ENCODE measurements at regions not wholly inside any gene's neighbourhood (a gene's known extent, or its start where the extent isn't known, plus 50 kb on each side); places are given as distances from the start of the nearest gene placed in this dataset.
"Not testable (repeated sequence)": the region's sequence is repeated elsewhere in the genome, so short reads cannot be mapped to it uniquely, and the experiment has no call there.

GRCh38 chrX:77114501-77114900 is 332.7 kb upstream of the FGF16 start:
- DNase-seq (ENCODE audit: low spot score): no peak
- Mint-ChIP-seq H3K27me3 (ENCODE audit: insufficient read depth) (no peaks in the 10 kb centered on the region), H3K36me3 (ENCODE audit: low read depth) (no peaks in the 10 kb centered on the region), H3K4me3 (no peak overlapping the region), H3K27ac (no peak overlapping the region), H3K9me3 (no peaks in the 10 kb centered on the region), H3K4me1 (ENCODE audit: low read depth) (no peaks in the 10 kb centered on the region)
- intact Hi-C loops (cut with micrococcal nuclease): no loop called here

GRCh38 chrX:77118686-77119085 is 328.5 kb upstream of the FGF16 start:
- Mint-ChIP-seq H3K4me1 (ENCODE audit: low read depth) (no peaks in the 10 kb centered on the region), H3K9me3 (peaks cover 6% of the 10 kb centered on the region), H3K4me3 (no peak overlapping the region), H3K27me3 (ENCODE audit: insufficient read depth) (no peaks in the 10 kb centered on the region), H3K36me3 (ENCODE audit: low read depth) (no peaks in the 10 kb centered on the region), H3K27ac (no peak overlapping the region)
- no peak for DNase-seq (ENCODE audit: low spot score)
- intact Hi-C loops (cut with micrococcal nuclease): no loop called here

- intact Hi-C loops (cut with micrococcal nuclease): no loop called here
Observed at GRCh38 chrX:77119706-77120105, 327.5 kb upstream of the FGF16 start.

GRCh38 chrX:77123917-77124316 is 323.3 kb upstream of the FGF16 start:
- intact Hi-C loops (cut with micrococcal nuclease); H3K36me3 Mint-ChIP-seq (ENCODE audit: low read depth); H3K4me1 Mint-ChIP-seq (ENCODE audit: low read depth): not testable (repeated sequence)

More at GRCh38 chrX:77119706-77120105, 327.5 kb upstream of the FGF16 start:
- Mint-ChIP-seq H3K9me3 (peaks cover 6% of the 10 kb centered on the region), H3K4me3 (no peak overlapping the region), H3K4me1 (ENCODE audit: low read depth) (no peaks in the 10 kb centered on the region), H3K27ac (no peak overlapping the region), H3K27me3 (ENCODE audit: insufficient read depth) (no peaks in the 10 kb centered on the region), H3K36me3 (ENCODE audit: low read depth) (no peaks in the 10 kb centered on the region)
- DNase-seq (ENCODE audit: low spot score): no peak

GRCh38 chrX:77127571-77127970 is 319.6 kb upstream of the FGF16 start:
- H3K27me3 Mint-ChIP-seq (ENCODE audit: insufficient read depth); H3K27ac Mint-ChIP-seq; H3K36me3 Mint-ChIP-seq (ENCODE audit: low read depth); H3K4me3 Mint-ChIP-seq; H3K4me1 Mint-ChIP-seq (ENCODE audit: low read depth); H3K9me3 Mint-ChIP-seq; DNase-seq (ENCODE audit: low spot score); intact Hi-C loops (cut with micrococcal nuclease): not testable (repeated sequence)

More at GRCh38 chrX:77123917-77124316, 323.3 kb upstream of the FGF16 start:
- not testable (repeated sequence) for H3K27me3 Mint-ChIP-seq (ENCODE audit: insufficient read depth); H3K9me3 Mint-ChIP-seq; DNase-seq (ENCODE audit: low spot score); H3K4me3 Mint-ChIP-seq; H3K27ac Mint-ChIP-seq

- no peak for DNase-seq (ENCODE audit: low spot score)
- intact Hi-C loops (cut with micrococcal nuclease): no loop called here
- Mint-ChIP-seq H3K9me3 (peaks cover 3% of the 10 kb centered on the region), H3K27ac (no peak overlapping the region), H3K36me3 (ENCODE audit: low read depth) (no peaks in the 10 kb centered on the region), H3K4me1 (ENCODE audit: low read depth) (no peaks in the 10 kb centered on the region), H3K4me3 (no peak overlapping the region), H3K27me3 (ENCODE audit: insufficient read depth) (no peaks in the 10 kb centered on the region)
Observed at GRCh38 chrX:77143907-77144306, 303.3 kb upstream of the FGF16 start.

GRCh38 chrX:77160301-77160700 is 286.9 kb upstream of the FGF16 start:
- H3K9me3 Mint-ChIP-seq: peaks cover 6% of the 10 kb centered on the region
- no peak overlapping the region for H3K27ac Mint-ChIP-seq
- intact Hi-C loops (cut with micrococcal nuclease): no loop called here
- H3K4me1 Mint-ChIP-seq (ENCODE audit: low read depth): no peaks in the 10 kb centered on the region
- H3K36me3 Mint-ChIP-seq (ENCODE audit: low read depth): no peaks in the 10 kb centered on the region
- H3K4me3 Mint-ChIP-seq: no peak overlapping the region
- DNase-seq (ENCODE audit: low spot score): no peak
- no peaks in the 10 kb centered on the region for H3K27me3 Mint-ChIP-seq (ENCODE audit: insufficient read depth)

GRCh38 chrX:77162777-77163176 is 284.4 kb upstream of the FGF16 start:
- Mint-ChIP-seq H3K9me3 (peaks cover 3% of the 10 kb centered on the region), H3K27ac (no peak overlapping the region)

GRCh38 chrX:77167993-77168392 is 279.2 kb upstream of the FGF16 start:
- DNase-seq (ENCODE audit: low spot score): no peak
- H3K36me3 Mint-ChIP-seq (ENCODE audit: low read depth): no peaks in the 10 kb centered on the region
- H3K27ac Mint-ChIP-seq: no peak overlapping the region
- H3K4me1 Mint-ChIP-seq (ENCODE audit: low read depth): no peaks in the 10 kb centered on the region
- H3K9me3 Mint-ChIP-seq: no peaks in the 10 kb centered on the region
- intact Hi-C loops (cut with micrococcal nuclease): no loop called here
- no peaks in the 10 kb centered on the region for H3K27me3 Mint-ChIP-seq (ENCODE audit: insufficient read depth)
- H3K4me3 Mint-ChIP-seq: no peak overlapping the region

More at GRCh38 chrX:77162777-77163176, 284.4 kb upstream of the FGF16 start:
- DNase-seq (ENCODE audit: low spot score): no peak
- Mint-ChIP-seq H3K4me3 (no peak overlapping the region), H3K4me1 (ENCODE audit: low read depth) (no peaks in the 10 kb centered on the region), H3K27me3 (ENCODE audit: insufficient read depth) (no peaks in the 10 kb centered on the region), H3K36me3 (ENCODE audit: low read depth) (no peaks in the 10 kb centered on the region)
- intact Hi-C loops (cut with micrococcal nuclease): no loop called here

GRCh38 chrX:77174680-77175519 is 272.3 kb upstream of the FGF16 start:
- Mint-ChIP-seq H3K27me3 (ENCODE audit: insufficient read depth) (no peaks in the 10 kb centered on the region), H3K27ac (no peak overlapping the region), H3K36me3 (ENCODE audit: low read depth) (no peaks in the 10 kb centered on the region), H3K4me3 (no peak overlapping the region), H3K9me3 (peaks cover 4% of the 10 kb centered on the region), H3K4me1 (ENCODE audit: low read depth) (no peaks in the 10 kb centered on the region)
- intact Hi-C loops (cut with micrococcal nuclease): no loop called here
- DNase-seq (ENCODE audit: low spot score): no peak

GRCh38 chrX:77200663-77201062 is 246.5 kb upstream of the FGF16 start:
- H3K9me3 Mint-ChIP-seq: peaks cover 12% of the 10 kb centered on the region
- no peak for DNase-seq (ENCODE audit: low spot score)
- H3K27me3 Mint-ChIP-seq (ENCODE audit: insufficient read depth): no peaks in the 10 kb centered on the region
- no peak overlapping the region for H3K4me3 Mint-ChIP-seq
- H3K4me1 Mint-ChIP-seq (ENCODE audit: low read depth): no peaks in the 10 kb centered on the region
- intact Hi-C loops (cut with micrococcal nuclease): no loop called here
- H3K27ac Mint-ChIP-seq: no peak overlapping the region
- H3K36me3 Mint-ChIP-seq (ENCODE audit: low read depth): no peaks in the 10 kb centered on the region

GRCh38 chrX:77223046-77223445 is 224.1 kb upstream of the FGF16 start:
- no peaks in the 10 kb centered on the region for H3K27me3 Mint-ChIP-seq (ENCODE audit: insufficient read depth)
- H3K36me3 Mint-ChIP-seq (ENCODE audit: low read depth): no peaks in the 10 kb centered on the region
- intact Hi-C loops (cut with micrococcal nuclease): no loop called here
- H3K9me3 Mint-ChIP-seq: no peaks in the 10 kb centered on the region
- no peak overlapping the region for H3K27ac Mint-ChIP-seq
- H3K4me1 Mint-ChIP-seq (ENCODE audit: low read depth): no peaks in the 10 kb centered on the region
- no peak for DNase-seq (ENCODE audit: low spot score)
- H3K4me3 Mint-ChIP-seq: no peak overlapping the region

- intact Hi-C loops (cut with micrococcal nuclease): no loop called here
- Mint-ChIP-seq H3K4me1 (ENCODE audit: low read depth) (no peaks in the 10 kb centered on the region), H3K9me3 (peaks cover 22% of the 10 kb centered on the region), H3K4me3 (no peak overlapping the region), H3K27me3 (ENCODE audit: insufficient read depth) (no peaks in the 10 kb centered on the region), H3K36me3 (ENCODE audit: low read depth) (no peaks in the 10 kb centered on the region), H3K27ac (no peak overlapping the region)
- no peak for DNase-seq (ENCODE audit: low spot score)
Observed at GRCh38 chrX:77264490-77264889, 182.7 kb upstream of the FGF16 start.

GRCh38 chrX:77275392-77275791 is 171.8 kb upstream of the FGF16 start:
- no peak overlapping the region for H3K4me3 Mint-ChIP-seq
- no peak for DNase-seq (ENCODE audit: low spot score)
- H3K27ac Mint-ChIP-seq: no peak overlapping the region
- intact Hi-C loops (cut with micrococcal nuclease): no loop called here
- H3K27me3 Mint-ChIP-seq (ENCODE audit: insufficient read depth): no peaks in the 10 kb centered on the region
- H3K36me3 Mint-ChIP-seq (ENCODE audit: low read depth): no peaks in the 10 kb centered on the region
- no peaks in the 10 kb centered on the region for H3K4me1 Mint-ChIP-seq (ENCODE audit: low read depth)
- H3K9me3 Mint-ChIP-seq: peaks cover 6% of the 10 kb centered on the region

Measured in activated T-helper 1 cell treated with anti-CD3 and anti-CD28 coated beads, Interleukin-12 subunit alpha, Interleukin-12 subunit beta, Interleukin-2, Interleukin-4 antibody, amounts not matched to agents 30 ng/mL and 10 ng/mL and 1 ng/mL, durations not matched to agents 14 hours and 24 hours and 36 hours (primary cell).